NCI-H446 (cell line): ENCODE measurements at regions not wholly inside any gene's neighbourhood (a gene's known extent, or its start where the extent isn't known, plus 50 kb on each side); places are given as distances from the start of the nearest gene placed in this dataset.
A peak's percentile ranks its signal among the peaks of the same experiment; 100 is the strongest.
"Not testable (repeated sequence)": the region's sequence is repeated elsewhere in the genome, so short reads cannot be mapped to it uniquely, and the experiment has no call there.

ENCODE experiments used
- DNase-seq, 2 experiments: peaks; one replicate each; lab custom pipeline; 2025; lab: John Stamatoyannopoulos, UW

GRCh38 chr1:95903060-95903459 lies 669.0 kb downstream of the RWDD3 start:
- DNase-seq = no peak

- no peak for DNase-seq
These were observed 671.9 kb downstream of the RWDD3 start for GRCh38 chr1:95905818-95906395.

- not testable (repeated sequence) for DNase-seq
These were observed 677.7 kb downstream of the RWDD3 start for GRCh38 chr1:95911739-95912138.

GRCh38 chr1:95916616-95917015 lies 682.6 kb downstream of the RWDD3 start:
- peak; percentile 23 to 58 for DNase-seq

GRCh38 chr1:95924684-95925083 lies 690.7 kb downstream of the RWDD3 start:
- DNase-seq = no peak

GRCh38 chr1:95926331-95926730 lies 692.3 kb downstream of the RWDD3 start:
- no peak for DNase-seq

- no peak for DNase-seq
These were observed 693.1 kb downstream of the RWDD3 start for GRCh38 chr1:95927061-95927460.

- no peak for DNase-seq
These were observed 701.7 kb downstream of the RWDD3 start for GRCh38 chr1:95935719-95936118.

- no peak for DNase-seq
These were observed 707.2 kb downstream of the RWDD3 start for GRCh38 chr1:95941121-95941798.

GRCh38 chr1:95948023-95948422 lies 714.0 kb downstream of the RWDD3 start:
- DNase-seq = no peak

- DNase-seq = no peak
These were observed 717.5 kb downstream of the RWDD3 start for GRCh38 chr1:95951371-95952102.

GRCh38 chr1:95953015-95953414 lies 719.0 kb downstream of the RWDD3 start:
- DNase-seq = peak; percentile 56 to 74

GRCh38 chr1:95954585-95954984 lies 720.6 kb downstream of the RWDD3 start:
- no peak for DNase-seq

- no peak for DNase-seq
These were observed 722.2 kb downstream of the RWDD3 start for GRCh38 chr1:95956215-95956614.

- DNase-seq = no peak
These were observed 723.7 kb downstream of the RWDD3 start for GRCh38 chr1:95957748-95958147.

GRCh38 chr1:95966866-95967265 lies 732.9 kb downstream of the RWDD3 start:
- DNase-seq = no peak

- no peak for DNase-seq
These were observed 740.6 kb downstream of the RWDD3 start for GRCh38 chr1:95974586-95974985.

- DNase-seq = no peak
These were observed 738.9 kb upstream of the PTBP2 start for GRCh38 chr1:95982711-95983110.

- no peak for DNase-seq
These were observed 737.8 kb upstream of the PTBP2 start for GRCh38 chr1:95983831-95984230.

- no peak for DNase-seq
These were observed 736.7 kb upstream of the PTBP2 start for GRCh38 chr1:95984798-95985374.

GRCh38 chr1:95990033-95990432 lies 731.6 kb upstream of the PTBP2 start:
- DNase-seq = no peak

- no peak for DNase-seq
These were observed 729.6 kb upstream of the PTBP2 start for GRCh38 chr1:95991787-95992520.
